HepG2 (cell line): ENCODE measurements at regions not wholly inside any gene's neighbourhood (a gene's known extent, or its start where the extent isn't known, plus 50 kb on each side); places are given as distances from the start of the nearest gene placed in this dataset.

Experiments used
- ATAC-seq: fragments of 200-7000 bp; cut with Tn5 transposase; 3 replicates; pipeline ENCODE4 v1.9.1; 2020; ENCODE audit warnings: mild to moderate bottlenecking, moderate library complexity
- BruUV-seq: library from RNA; stranded (reverse); fragments of 400-500 nt; replicated peaks from 2 replicates; lab custom pipeline; 2021; lab: Mats Ljungman, UMichigan
- CTCF ChIA-PET: fragments of 300-600 bp; formaldehyde crosslinking; extraction: SDS; loops from one replicate; lab custom pipeline; 2021; ENCODE audit warnings: low total read pairs, inconsistent platforms, low intra/inter-chr PET ratio; lab: Yijun Ruan, JAX
- POLR2A ChIA-PET: fragments of 350-600 bp; sonication (Branson Sonifier 250); formaldehyde crosslinking; loops from one replicate; lab custom pipeline; 2020; ENCODE audit warnings: antibody characterized with exemption, inconsistent platforms; lab: Yijun Ruan, JAX
- DNase-seq: peaks from one replicate; pipeline ENCODE4 v3.0.0-alpha.2; 2015; ENCODE audit warnings: low spot score
- FAIRE-seq: peaks from 3 replicates; lab custom pipeline; 2011; peaks lifted over from hg19 to GRCh38; lab: Jason Lieb, UNC
- H2AFZ ChIP-seq: one replicate; pipeline ENCODE4 v1.6.1; 2011; ENCODE audit warnings: low read length, inconsistent platforms
- H3K27ac ChIP-seq: fragments of 300-600 bp; 3 replicates; pipeline ENCODE4 v1.8.0; 2011; ENCODE audit warnings: mixed run types, mild to moderate bottlenecking, mixed read lengths, low read length, inconsistent platforms; ENCODE audit not compliant: insufficient read depth; ENCODE audit errors: extremely low read length
- H3K27me3 ChIP-seq, 2 experiments: fragments of 200-600 bp in 1 of 2; 2 replicates in 1 of 2; 3 replicates in 1 of 2; pipeline versions ENCODE4 v1.6.0 to v1.8.0; 2011; ENCODE audit warnings: low read length in 2 of 2, mild to moderate bottlenecking in 2 of 2, moderate library complexity in 2 of 2, inconsistent platforms in 1 of 2; ENCODE audit not compliant: insufficient read depth in 2 of 2, control insufficient read depth in 1 of 2
- H3K36me3 ChIP-seq, 2 experiments: fragments of 200-600 bp in 1 of 2; replicated peaks in 1 of 2; 2 replicates in 1 of 2; 3 replicates in 1 of 2; pipeline versions ENCODE4 v1.5.1 to v1.8.0; 2011; ENCODE audit warnings: low read length in 2 of 2, inconsistent platforms in 1 of 2; ENCODE audit not compliant: insufficient read depth in 2 of 2, control insufficient read depth in 1 of 2
- H3K4me1 ChIP-seq: 2 replicates; pipeline ENCODE4 v1.5.1; 2012; ENCODE audit warnings: low read length, inconsistent platforms; ENCODE audit not compliant: insufficient read depth
- H3K4me2 ChIP-seq: 2 replicates; pipeline ENCODE4 v1.6.0; 2011; ENCODE audit warnings: low read depth, low read length, inconsistent platforms
- H3K4me3 ChIP-seq, 3 experiments: fragments of 200-600 bp in 1 of 3; sonication (generic), shearing (Covaris generic) in 1 of 3; replicated peaks in 1 of 3; 2 replicates each; pipeline ENCODE4 v1.5.1; 2011 to 2016; ENCODE audit warnings: low read length in 3 of 3, inconsistent platforms in 2 of 3, low read depth in 2 of 3, mild to moderate bottlenecking in 2 of 3, control low read depth in 1 of 3, mixed read lengths in 1 of 3; ENCODE audit not compliant: insufficient read depth in 1 of 3
- H3K79me2 ChIP-seq: one replicate; pipeline ENCODE4 v1.6.1; 2011; ENCODE audit warnings: low read length, inconsistent platforms; ENCODE audit not compliant: insufficient read depth
- H3K9ac ChIP-seq: 2 replicates; pipeline ENCODE4 v1.6.0; 2011; ENCODE audit warnings: mild to moderate bottlenecking, low read depth, low read length, inconsistent platforms; ENCODE audit not compliant: insufficient read depth
- H3K9me3 ChIP-seq: 2 replicates; pipeline ENCODE4 v1.5.1; 2012; ENCODE audit warnings: mild to moderate bottlenecking, low read length
- H4K20me1 ChIP-seq: 2 replicates; pipeline ENCODE4 v1.6.0; 2011; ENCODE audit warnings: inconsistent platforms, mild to moderate bottlenecking, low read length, moderate library complexity; ENCODE audit not compliant: insufficient read depth
- GATAD2A ChIP-seq: IDR thresholded peaks from 2 replicates; pipeline ENCODE4 v1.6.1; 2016
- KDM6A ChIP-seq: IDR thresholded peaks from 2 replicates; pipeline ENCODE4 v1.6.1; 2016; ENCODE audit warnings: low read depth
- MYNN ChIP-seq: sonication (generic); formaldehyde crosslinking; IDR thresholded peaks from 2 replicates; pipeline ENCODE4 v1.4.0; 2020; ENCODE audit warnings: mild to moderate bottlenecking, low read depth, missing genetic modification reagents
- NR0B2 ChIP-seq: sonication (generic); formaldehyde crosslinking; IDR thresholded peaks from 2 replicates; pipeline ENCODE4 v1.4.0; 2020; ENCODE audit warnings: mild to moderate bottlenecking, missing genetic modification reagents
- PLRG1 ChIP-seq: fragments of 450-650 bp; conservative IDR thresholded peaks from 2 replicates; pipeline ENCODE4 v1.6.1; 2016
- PRDM15 ChIP-seq: sonication (generic); formaldehyde crosslinking; IDR thresholded peaks from 2 replicates; pipeline ENCODE4 v1.4.0; 2020; ENCODE audit warnings: missing genetic modification reagents
- SNAPC4 ChIP-seq: sonication (generic); formaldehyde crosslinking; IDR thresholded peaks from 2 replicates; pipeline ENCODE4 v1.4.0; 2020; ENCODE audit warnings: mild to moderate bottlenecking, missing genetic modification reagents
- ZNF510 ChIP-seq: sonication (generic); formaldehyde crosslinking; IDR thresholded peaks from 2 replicates; pipeline ENCODE4 v1.4.0; 2020; ENCODE audit warnings: low read depth, mild to moderate bottlenecking, missing genetic modification reagents
- ZNF619 ChIP-seq: sonication (generic); formaldehyde crosslinking; IDR thresholded peaks from 2 replicates; pipeline ENCODE4 v1.4.0; 2020; ENCODE audit warnings: mild to moderate bottlenecking, missing genetic modification reagents
- ZNF773 ChIP-seq: sonication (generic); formaldehyde crosslinking; IDR thresholded peaks from 2 replicates; pipeline ENCODE4 v1.4.0; 2020; ENCODE audit warnings: missing genetic modification reagents, borderline replicate concordance
- WGBS: methylation state at CpG from one replicate; pipeline ENCODE4 v1.1.6; 2017; ENCODE audit warnings: low lambda C conversion rate; 5-methylcytosine and 5-hydroxymethylcytosine counted together
- in situ Hi-C: cut with HindIII; loops from 2 replicates; pipeline ENCODE4 v1.10.0; 2017; ENCODE audit warnings: low pct_unique_long_range_greater_than_20kb; ENCODE audit not compliant: extremely low pct_ligation_motif_present
- intact Hi-C: fragments of 100-400 bp; cut with micrococcal nuclease; formaldehyde crosslinking; loops from one replicate; pipeline ENCODE4 v1.10.0; 2022; ENCODE audit not compliant: unreplicated experiment
- TF ChIP-seq, protein P1 (sequence below): sonication (generic); formaldehyde crosslinking; conservative IDR thresholded peaks from 2 replicates; pipeline ENCODE4 v1.5.0; 2020; ENCODE audit warnings: missing genetic modification reagents
- TF ChIP-seq, protein P2 (sequence below): sonication (generic); formaldehyde crosslinking; conservative IDR thresholded peaks from 2 replicates; pipeline ENCODE4 v1.4.0; 2020; ENCODE audit warnings: missing genetic modification reagents

GRCh38 chr2:234804704-234805103 is 147.1 kb upstream of the SH3BP4 start:
- Histone ChIP-seq H3K27me3 (peaks cover 0 to under 1% of the 10 kb centered on the region in 2 experiments; a peak in 1 of 5 replicates), H3K4me2 (no peak overlapping the region), H3K4me3 (no peak overlapping the region), H3K27ac (no peak overlapping the region), H3K9ac (no peak overlapping the region), H3K9me3 (peaks cover 10% of the 10 kb centered on the region; the same call in 1 of the 2 replicates), H3K4me1 (peaks cover 31% of the 10 kb centered on the region), H4K20me1 (no peaks in the 10 kb centered on the region), H2AFZ (no peak overlapping the region), H3K79me2 (no peaks in the 10 kb centered on the region), H3K36me3 (no peaks in the 10 kb centered on the region)
- in situ Hi-C loops: no loop called here
- no TSS peak for BruUV-seq
- intact Hi-C loops: no loop called here
- ChIA-PET POLR2A (no interaction called here), CTCF (no interaction called here)
- 0% methylated on average over 1 of the region's 1 CpG for WGBS
- DNase-seq (no peak), ATAC-seq (no peak), FAIRE-seq (no peak)
- TF ChIP-seq MYNN (CRISPR knock-in tag) (no peak), NR0B2 (CRISPR knock-in tag) (no peak), PLRG1 (no peak), KDM6A (no peak), GATAD2A (no peak), SNAPC4 (CRISPR knock-in tag) (no peak), ZNF510 (CRISPR knock-in tag) (no peak), ZNF773 (CRISPR knock-in tag) (no peak), PRDM15 (CRISPR knock-in tag) (no peak), ZNF619 (CRISPR knock-in tag) (no peak)
- TF ChIP-seq, protein P1, sequence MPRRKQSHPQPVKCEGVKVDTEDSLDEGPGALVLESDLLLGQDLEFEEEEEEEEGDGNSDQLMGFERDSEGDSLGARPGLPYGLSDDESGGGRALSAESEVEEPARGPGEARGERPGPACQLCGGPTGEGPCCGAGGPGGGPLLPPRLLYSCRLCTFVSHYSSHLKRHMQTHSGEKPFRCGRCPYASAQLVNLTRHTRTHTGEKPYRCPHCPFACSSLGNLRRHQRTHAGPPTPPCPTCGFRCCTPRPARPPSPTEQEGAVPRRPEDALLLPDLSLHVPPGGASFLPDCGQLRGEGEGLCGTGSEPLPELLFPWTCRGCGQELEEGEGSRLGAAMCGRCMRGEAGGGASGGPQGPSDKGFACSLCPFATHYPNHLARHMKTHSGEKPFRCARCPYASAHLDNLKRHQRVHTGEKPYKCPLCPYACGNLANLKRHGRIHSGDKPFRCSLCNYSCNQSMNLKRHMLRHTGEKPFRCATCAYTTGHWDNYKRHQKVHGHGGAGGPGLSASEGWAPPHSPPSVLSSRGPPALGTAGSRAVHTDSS (CRISPR knock-in tag): no peak
- TF ChIP-seq, protein P2, sequence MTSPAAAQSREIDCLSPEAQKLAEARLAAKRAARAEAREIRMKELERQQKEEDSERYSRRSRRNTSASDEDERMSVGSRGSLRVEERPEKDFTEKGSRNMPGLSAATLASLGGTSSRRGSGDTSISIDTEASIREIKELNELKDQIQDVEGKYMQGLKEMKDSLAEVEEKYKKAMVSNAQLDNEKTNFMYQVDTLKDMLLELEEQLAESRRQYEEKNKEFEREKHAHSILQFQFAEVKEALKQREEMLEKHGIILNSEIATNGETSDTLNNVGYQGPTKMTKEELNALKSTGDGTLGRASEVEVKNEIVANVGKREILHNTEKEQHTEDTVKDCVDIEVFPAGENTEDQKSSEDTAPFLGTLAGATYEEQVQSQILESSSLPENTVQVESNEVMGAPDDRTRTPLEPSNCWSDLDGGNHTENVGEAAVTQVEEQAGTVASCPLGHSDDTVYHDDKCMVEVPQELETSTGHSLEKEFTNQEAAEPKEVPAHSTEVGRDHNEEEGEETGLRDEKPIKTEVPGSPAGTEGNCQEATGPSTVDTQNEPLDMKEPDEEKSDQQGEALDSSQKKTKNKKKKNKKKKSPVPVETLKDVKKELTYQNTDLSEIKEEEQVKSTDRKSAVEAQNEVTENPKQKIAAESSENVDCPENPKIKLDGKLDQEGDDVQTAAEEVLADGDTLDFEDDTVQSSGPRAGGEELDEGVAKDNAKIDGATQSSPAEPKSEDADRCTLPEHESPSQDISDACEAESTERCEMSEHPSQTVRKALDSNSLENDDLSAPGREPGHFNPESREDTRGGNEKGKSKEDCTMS (CRISPR knock-in tag): no peak
